CD14-positive monocyte (primary cell): ENCODE measurements at regions not wholly inside any gene's neighbourhood (a gene's known extent, or its start where the extent isn't known, plus 50 kb on each side); places are given as distances from the start of the nearest gene placed in this dataset.
A peak's percentile ranks its signal among the peaks of the same experiment; 100 is the strongest.

ENCODE experiments used
- DNase-seq, 3 donors: peaks; one replicate each; pipeline ENCODE4 v3.0.0-alpha.2; 2011 to 2022
- H2AFZ ChIP-seq: 2 replicates; pipeline ENCODE4 v1.6.0; 2012; ENCODE audit warnings: mild to moderate bottlenecking, low read depth, low read length, inconsistent platforms; ENCODE audit not compliant: insufficient read depth, poor library complexity, severe bottlenecking
- H3K27ac ChIP-seq, 2 donors: 1 replicate in 1 of 2; 2 replicates in 1 of 2; pipeline ENCODE4 v1.5.1; 2012 to 2013; ENCODE audit warnings: low read length in 2 of 2, control low read depth in 1 of 2, inconsistent platforms in 1 of 2, low read depth in 1 of 2, mild to moderate bottlenecking in 1 of 2
- H3K27me3 ChIP-seq, 2 donors: one replicate each; pipeline versions ENCODE4 v1.6.0 to v1.6.1; 2011 to 2013; ENCODE audit warnings: low read length in 2 of 2; ENCODE audit not compliant: control insufficient read depth in 2 of 2, insufficient read depth in 2 of 2
- H3K36me3 ChIP-seq, 2 donors: replicated peaks in 1 of 2; 1 replicate in 1 of 2; 2 replicates in 1 of 2; pipeline versions ENCODE4 v1.5.1 to v1.6.1; 2012 to 2013; ENCODE audit warnings: low read length in 2 of 2, control low read depth in 1 of 2, inconsistent platforms in 1 of 2, mild to moderate bottlenecking in 1 of 2; ENCODE audit not compliant: insufficient read depth in 2 of 2, control insufficient read depth in 1 of 2
- H3K4me1 ChIP-seq, 2 donors: 1 replicate in 1 of 2; 2 replicates in 1 of 2; pipeline versions ENCODE4 v1.5.1 to v1.6.1; 2012 to 2013; ENCODE audit warnings: low read length in 2 of 2, control low read depth in 1 of 2, inconsistent platforms in 1 of 2, mild to moderate bottlenecking in 1 of 2, moderate library complexity in 1 of 2; ENCODE audit not compliant: insufficient read depth in 2 of 2, control insufficient read depth in 1 of 2
- H3K4me2 ChIP-seq: replicated peaks from 2 replicates; pipeline ENCODE3; 2012; ENCODE audit warnings: low read length, moderate library complexity, mild to moderate bottlenecking; ENCODE audit not compliant: poor library complexity, severe bottlenecking; ENCODE audit errors: extremely low read depth
- H3K4me3 ChIP-seq, 3 experiments: fragments of 200-600 bp in 1 of 3; sonication (generic) in 1 of 3; replicated peaks in 1 of 3; 1 replicate in 2 of 3; 2 replicates in 1 of 3; pipeline ENCODE4 v1.5.1; 2011 to 2013; ENCODE audit warnings: low read length in 3 of 3, mild to moderate bottlenecking in 3 of 3, control low read depth in 2 of 3, low read depth in 2 of 3, inconsistent platforms in 1 of 3, moderate library complexity in 1 of 3
- H3K79me2 ChIP-seq: 2 replicates; pipeline ENCODE4 v1.6.0; 2012; ENCODE audit warnings: mild to moderate bottlenecking, control low read depth, inconsistent platforms, low read length, moderate library complexity; ENCODE audit not compliant: insufficient read depth
- H3K9ac ChIP-seq: 2 replicates; pipeline ENCODE4 v1.6.0; 2017; ENCODE audit warnings: low read length, mild to moderate bottlenecking; ENCODE audit not compliant: insufficient read depth, poor library complexity, severe bottlenecking
- H3K9me3 ChIP-seq, 2 donors: replicated peaks in 1 of 2; 1 replicate in 1 of 2; 2 replicates in 1 of 2; pipeline versions ENCODE4 v1.5.1 to v1.6.1; 2012 to 2013; ENCODE audit warnings: low read length in 2 of 2, control low read depth in 1 of 2; ENCODE audit not compliant: control insufficient read depth in 1 of 2, insufficient read depth in 1 of 2
- H4K20me1 ChIP-seq: 2 replicates; pipeline ENCODE4 v1.6.0; 2012; ENCODE audit warnings: mild to moderate bottlenecking, low read length, control low read depth, moderate library complexity; ENCODE audit not compliant: insufficient read depth
- H3K27ac Mint-ChIP-seq, 7 donors: one replicate each; pipeline ENCODE4 v1.8.0; 2020; ENCODE audit warnings: mild to moderate bottlenecking in 7 of 7, mixed read lengths in 7 of 7, moderate library complexity in 6 of 7, inconsistent platforms in 2 of 7
- H3K27me3 Mint-ChIP-seq, 3 donors: one replicate each; pipeline ENCODE4 v1.8.0; 2021 to 2022; ENCODE audit warnings: low read depth in 3 of 3, mild to moderate bottlenecking in 3 of 3, mixed read lengths in 3 of 3, moderate library complexity in 3 of 3, inconsistent platforms in 1 of 3
- H3K36me3 Mint-ChIP-seq, 2 donors: one replicate each; pipeline ENCODE4 v1.8.0; 2020; ENCODE audit warnings: mixed read lengths in 2 of 2, inconsistent platforms in 1 of 2, mild to moderate bottlenecking in 1 of 2
- H3K4me1 Mint-ChIP-seq: one replicate; pipeline ENCODE4 v1.8.0; 2020; ENCODE audit warnings: mild to moderate bottlenecking, mixed read lengths
- H3K4me3 Mint-ChIP-seq, 2 donors: one replicate each; pipeline ENCODE4 v1.8.0; 2020; ENCODE audit warnings: mild to moderate bottlenecking in 2 of 2, mixed read lengths in 2 of 2, moderate library complexity in 1 of 2
- H3K9me3 Mint-ChIP-seq, 7 donors: one replicate each; pipeline ENCODE4 v1.8.0; 2020 to 2022; ENCODE audit warnings: mixed read lengths in 7 of 7, mild to moderate bottlenecking in 6 of 7, moderate library complexity in 6 of 7, inconsistent platforms in 2 of 7
- WGBS: methylation state at CpG from one replicate; pipeline ENCODE4 v1.1.5; 2013; ENCODE audit warnings: missing lambda C conversion rate; ENCODE audit not compliant: insufficient coverage; 5-methylcytosine and 5-hydroxymethylcytosine counted together
- intact Hi-C, 2 donors: fragments of 100-400 bp; cut with micrococcal nuclease; formaldehyde crosslinking; loops; one replicate each; pipeline versions ENCODE4 v1.15.0 to v1.15.1; 2023
- TF ChIP-seq, protein P1 (sequence below): fragments of 200-600 bp; IDR thresholded peaks from one replicate; pipeline ENCODE4 v1.8.0; 2022; ENCODE audit warnings: antibody characterized with exemption, mild to moderate bottlenecking

DNA sequence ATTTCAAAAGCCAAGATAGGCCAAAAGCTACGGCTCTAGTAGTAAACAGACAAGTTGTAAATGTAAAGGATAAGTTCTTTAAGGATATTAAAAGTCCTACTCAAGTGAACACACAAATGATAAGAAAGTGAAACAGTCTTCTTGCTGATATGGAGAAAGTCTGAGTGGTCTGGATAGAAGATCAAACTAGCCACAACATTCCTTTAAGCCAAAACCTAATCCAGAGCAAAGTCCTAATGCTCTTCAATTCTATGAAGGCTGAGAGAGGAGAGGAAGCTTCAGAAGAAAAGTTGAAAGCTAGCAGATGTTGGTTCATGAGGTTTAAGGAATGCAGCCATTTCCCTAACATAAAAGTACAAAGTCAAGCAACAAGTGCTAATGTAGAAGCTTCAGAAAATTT is 111.7 kb upstream of the ZEB2 start:
- H3K36me3 Mint-ChIP-seq, result peaks cover 10 to 21% of the 10 kb centered on the region in 2 donors
- H3K27ac ChIP-seq, result peak overlapping the region in 1 of 2 donors; percentile 15
- H4K20me1 ChIP-seq, result no peaks in the 10 kb centered on the region
- H3K4me2 ChIP-seq, result no peak overlapping the region
- H3K4me1 ChIP-seq, result peaks cover 17 to 29% of the 10 kb centered on the region in 2 donors
- no peak overlapping the region for H3K9ac ChIP-seq
- TF ChIP-seq, protein P1, sequence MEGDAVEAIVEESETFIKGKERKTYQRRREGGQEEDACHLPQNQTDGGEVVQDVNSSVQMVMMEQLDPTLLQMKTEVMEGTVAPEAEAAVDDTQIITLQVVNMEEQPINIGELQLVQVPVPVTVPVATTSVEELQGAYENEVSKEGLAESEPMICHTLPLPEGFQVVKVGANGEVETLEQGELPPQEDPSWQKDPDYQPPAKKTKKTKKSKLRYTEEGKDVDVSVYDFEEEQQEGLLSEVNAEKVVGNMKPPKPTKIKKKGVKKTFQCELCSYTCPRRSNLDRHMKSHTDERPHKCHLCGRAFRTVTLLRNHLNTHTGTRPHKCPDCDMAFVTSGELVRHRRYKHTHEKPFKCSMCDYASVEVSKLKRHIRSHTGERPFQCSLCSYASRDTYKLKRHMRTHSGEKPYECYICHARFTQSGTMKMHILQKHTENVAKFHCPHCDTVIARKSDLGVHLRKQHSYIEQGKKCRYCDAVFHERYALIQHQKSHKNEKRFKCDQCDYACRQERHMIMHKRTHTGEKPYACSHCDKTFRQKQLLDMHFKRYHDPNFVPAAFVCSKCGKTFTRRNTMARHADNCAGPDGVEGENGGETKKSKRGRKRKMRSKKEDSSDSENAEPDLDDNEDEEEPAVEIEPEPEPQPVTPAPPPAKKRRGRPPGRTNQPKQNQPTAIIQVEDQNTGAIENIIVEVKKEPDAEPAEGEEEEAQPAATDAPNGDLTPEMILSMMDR, result no peak
- H3K27ac Mint-ChIP-seq, result peak overlapping the region in 3 of 7 donors; percentile 18 to 64 (median 56)
- no peak overlapping the region for H3K4me3 ChIP-seq
- peaks cover 15 to 25% (median 17%) of the 10 kb centered on the region in 7 donors for H3K9me3 Mint-ChIP-seq
- H3K36me3 ChIP-seq, result no peaks in the 10 kb centered on the region
- intact Hi-C loops, result no loop called here
- peaks cover 0 to 2% (median 0%) of the 10 kb centered on the region in 3 donors for H3K27me3 Mint-ChIP-seq
- H3K9me3 ChIP-seq, result peaks cover 0 to 10% of the 10 kb centered on the region in 2 donors
- peaks cover 34% of the 10 kb centered on the region for H3K4me1 Mint-ChIP-seq
- no CpG with 5 or more reads among the region's 1 CpG for WGBS
- H2AFZ ChIP-seq, result peak overlapping the region; percentile 40
- DNase-seq, result no peak
- no peaks in the 10 kb centered on the region for H3K79me2 ChIP-seq
- no peaks in the 10 kb centered on the region for H3K27me3 ChIP-seq
- H3K4me3 Mint-ChIP-seq, result no peak overlapping the region

DNA sequence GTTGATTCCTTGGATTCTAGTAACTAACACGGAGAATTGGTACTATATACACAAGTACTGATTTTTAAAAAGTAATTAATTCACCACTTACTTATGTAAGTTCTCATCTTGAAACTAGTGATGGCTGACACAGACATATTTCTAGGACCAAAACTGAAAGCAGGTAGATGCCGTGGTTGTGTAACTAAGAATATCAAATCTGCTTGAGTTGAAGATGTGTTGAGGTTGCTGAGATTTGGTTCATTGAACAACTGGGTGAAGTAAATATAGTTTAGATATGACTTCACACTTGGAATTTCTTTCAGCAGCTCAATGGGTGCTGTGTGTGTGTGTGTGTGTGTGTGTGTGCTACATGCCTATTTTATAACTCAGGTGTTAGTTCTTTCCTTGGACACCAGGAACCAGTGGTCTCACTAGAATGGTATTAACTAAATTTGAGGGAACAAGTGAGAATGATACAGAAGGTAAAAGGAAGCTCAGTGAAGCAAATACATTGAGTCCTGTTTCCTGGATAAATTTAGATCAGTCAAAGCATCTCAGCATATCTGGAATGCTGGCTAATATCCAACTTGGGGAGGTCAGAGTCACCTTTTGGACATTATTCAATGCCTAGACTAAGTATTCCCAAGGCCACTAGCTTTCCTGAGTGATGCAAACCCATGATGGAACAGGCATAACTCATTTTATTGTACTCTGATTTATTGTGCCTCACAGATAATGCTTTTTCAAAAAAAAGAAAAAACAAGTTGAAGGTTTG is 110.7 kb upstream of the ZEB2 start:
- H3K9ac ChIP-seq, result no peak overlapping the region
- H3K27ac ChIP-seq, result no peak overlapping the region
- H3K27me3 Mint-ChIP-seq, result no peaks in the 10 kb centered on the region

More for the DNA sequence above, 110.7 kb upstream of the ZEB2 start:
- H3K4me2 ChIP-seq, result no peak overlapping the region
- WGBS, result 50% methylated on average over 1 of the region's 2 CpGs
- no peaks in the 10 kb centered on the region for H4K20me1 ChIP-seq
- H3K79me2 ChIP-seq, result no peaks in the 10 kb centered on the region
- Mint-ChIP-seq H3K4me1 (peaks cover 34% of the 10 kb centered on the region), H3K4me3 (no peak overlapping the region), H3K9me3 (peaks cover 5 to 15% (median 9%) of the 10 kb centered on the region in 7 donors), H3K27ac (peak overlapping the region in 2 of 7 donors; percentile 58 to 68), H3K36me3 (peaks cover 6 to 12% of the 10 kb centered on the region in 2 donors)
- peaks cover 17 to 29% of the 10 kb centered on the region in 2 donors for H3K4me1 ChIP-seq
- peaks cover 0 to 2% of the 10 kb centered on the region in 2 donors for H3K9me3 ChIP-seq
- no peaks in the 10 kb centered on the region for H3K36me3 ChIP-seq
- peak overlapping the region; percentile 12 for H2AFZ ChIP-seq
- no peaks in the 10 kb centered on the region for H3K27me3 ChIP-seq
- DNase-seq, result no peak
- TF ChIP-seq, protein P1, result no peak
- intact Hi-C loops, result no loop called here
- H3K4me3 ChIP-seq, result no peak overlapping the region
